Esophagus squamous epithelium (tissue), 5 donors: ENCODE measurements at regions not wholly inside any gene's neighbourhood (a gene's known extent, or its start where the extent isn't known, plus 50 kb on each side); places are given as distances from the start of the nearest gene placed in this dataset.

ENCODE experiments used
- DNase-seq: peaks from one replicate; lab custom pipeline; 2025; lab: John Stamatoyannopoulos, UW
- H3K27ac ChIP-seq, 4 donors: fragments of 200-600 bp; sonication (generic); one replicate each; pipeline ENCODE4 v1.5.1; 2016 to 2019; ENCODE audit warnings: mild to moderate bottlenecking in 1 of 4
- H3K27me3 ChIP-seq, 4 donors: fragments of 200-600 bp; sonication (generic); 1 replicate in 3 of 4; 2 replicates in 1 of 4; pipeline versions ENCODE4 v1.5.1 to v1.6.0; 2017 to 2021; ENCODE audit warnings: antibody characterized with exemption in 1 of 4
- H3K36me3 ChIP-seq, 3 donors: fragments of 200-600 bp; sonication (generic); one replicate each; pipeline ENCODE4 v1.5.1; 2016 to 2019
- H3K4me1 ChIP-seq, 3 donors: fragments of 200-600 bp; sonication (generic); one replicate each; pipeline ENCODE4 v1.5.1; 2017 to 2019
- H3K4me3 ChIP-seq, 4 donors: fragments of 200-600 bp; sonication (generic); 1 replicate in 3 of 4; 2 replicates in 1 of 4; pipeline ENCODE4 v1.5.1; 2016 to 2019; ENCODE audit warnings: mild to moderate bottlenecking in 2 of 4, moderate library complexity in 1 of 4
- H3K9me3 ChIP-seq, 3 donors: fragments of 200-600 bp; sonication (generic); one replicate each; pipeline ENCODE4 v1.5.1; 2016 to 2019
- POLR2A ChIP-seq, 4 donors: fragments of 450-650 bp; IDR thresholded peaks; one replicate each; pipeline ENCODE4 v1.6.1; 2017; ENCODE audit warnings: antibody characterized with exemption in 4 of 4, mild to moderate bottlenecking in 4 of 4, moderate library complexity in 3 of 4
- WGBS, 2 donors: methylation state at CpG; one replicate each; pipeline ENCODE4 v1.1.5; 2018; 5-methylcytosine and 5-hydroxymethylcytosine counted together
- intact Hi-C: fragments of 100-400 bp; cut with DNase I; formaldehyde crosslinking; loops from one replicate; pipeline ENCODE4 v1.15.0; 2022
- TF ChIP-seq, protein P1 (sequence below), 6 experiments: fragments of 450-650 bp in 4 of 6; fragments of 200-600 bp in 2 of 6; sonication (generic) in 2 of 6; IDR thresholded peaks; one replicate each; pipeline ENCODE4 v1.5.1; 2016 to 2019; ENCODE audit warnings: antibody characterized with exemption in 6 of 6, mild to moderate bottlenecking in 4 of 6, moderate library complexity in 4 of 6
- donor health status: DM: yes; HTN: yes; CAD: no.

DNA sequence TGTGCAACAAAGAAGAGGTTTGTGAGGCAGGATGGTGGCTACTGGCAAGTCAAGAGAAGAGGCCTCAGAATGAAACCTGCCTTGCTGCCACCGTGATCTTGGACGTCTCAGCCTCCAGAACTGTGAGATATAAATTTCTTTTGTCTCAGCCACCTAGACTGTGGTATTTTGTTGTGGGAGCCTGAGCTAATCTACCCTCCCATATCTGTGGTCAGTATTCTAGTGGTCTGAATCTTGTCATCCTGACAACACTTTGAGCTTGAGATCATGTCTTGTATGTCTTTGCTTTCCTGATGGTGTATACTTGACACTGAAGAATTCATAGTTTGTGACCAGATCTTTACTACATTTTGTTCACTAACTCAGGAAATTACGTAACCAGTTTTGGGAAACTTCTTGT, 240.6 kb upstream of the GOLIM4 start:
- no peak overlapping the region for H3K27ac ChIP-seq
- H3K27me3 ChIP-seq = no peaks in the 10 kb centered on the region
- no peaks in the 10 kb centered on the region for H3K9me3 ChIP-seq
- TF ChIP-seq POLR2A (IDR thresholded peaks at IDR 0.05) = no peak
- TF ChIP-seq, protein P1, sequence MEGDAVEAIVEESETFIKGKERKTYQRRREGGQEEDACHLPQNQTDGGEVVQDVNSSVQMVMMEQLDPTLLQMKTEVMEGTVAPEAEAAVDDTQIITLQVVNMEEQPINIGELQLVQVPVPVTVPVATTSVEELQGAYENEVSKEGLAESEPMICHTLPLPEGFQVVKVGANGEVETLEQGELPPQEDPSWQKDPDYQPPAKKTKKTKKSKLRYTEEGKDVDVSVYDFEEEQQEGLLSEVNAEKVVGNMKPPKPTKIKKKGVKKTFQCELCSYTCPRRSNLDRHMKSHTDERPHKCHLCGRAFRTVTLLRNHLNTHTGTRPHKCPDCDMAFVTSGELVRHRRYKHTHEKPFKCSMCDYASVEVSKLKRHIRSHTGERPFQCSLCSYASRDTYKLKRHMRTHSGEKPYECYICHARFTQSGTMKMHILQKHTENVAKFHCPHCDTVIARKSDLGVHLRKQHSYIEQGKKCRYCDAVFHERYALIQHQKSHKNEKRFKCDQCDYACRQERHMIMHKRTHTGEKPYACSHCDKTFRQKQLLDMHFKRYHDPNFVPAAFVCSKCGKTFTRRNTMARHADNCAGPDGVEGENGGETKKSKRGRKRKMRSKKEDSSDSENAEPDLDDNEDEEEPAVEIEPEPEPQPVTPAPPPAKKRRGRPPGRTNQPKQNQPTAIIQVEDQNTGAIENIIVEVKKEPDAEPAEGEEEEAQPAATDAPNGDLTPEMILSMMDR (IDR thresholded peaks at IDR 0.05) = no peak
- no peak overlapping the region for H3K4me3 ChIP-seq
- no peak for DNase-seq
- H3K36me3 ChIP-seq = no peaks in the 10 kb centered on the region
- 51 to 71% methylated on average over 3 of the region's 3 CpGs for WGBS, 2 donors
- no peaks in the 10 kb centered on the region for H3K4me1 ChIP-seq
- intact Hi-C loops = no loop called here

DNA sequence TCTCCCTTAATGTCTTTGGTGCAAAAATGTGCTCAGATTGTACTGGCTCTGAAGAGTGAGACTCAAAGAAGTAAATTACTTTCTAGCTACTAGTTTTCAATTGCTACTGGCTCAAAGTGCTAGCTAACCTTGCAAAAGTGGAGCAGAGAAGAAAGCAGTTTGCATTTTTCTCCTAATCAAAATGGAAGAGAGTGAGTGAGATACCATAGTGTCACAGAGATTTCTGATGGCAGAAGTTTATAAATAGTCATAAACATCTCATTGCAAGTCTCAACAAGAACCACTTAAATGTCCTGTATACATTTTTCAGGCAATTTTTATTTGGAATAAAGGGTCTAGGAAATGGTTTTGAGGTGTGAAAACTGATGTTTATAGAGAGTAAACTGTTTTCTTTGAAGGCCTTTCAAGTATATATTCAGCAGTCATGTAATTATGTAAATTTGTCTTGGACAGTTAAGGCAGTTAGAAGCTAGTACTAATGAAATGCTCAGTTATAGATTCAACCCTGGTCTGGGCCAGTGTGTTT, 237.7 kb upstream of the GOLIM4 start:
- H3K4me3 ChIP-seq = no peak overlapping the region
- no peak for DNase-seq
- no peaks in the 10 kb centered on the region for H3K27me3 ChIP-seq
- intact Hi-C loops = no loop called here
- TF ChIP-seq, protein P1 (IDR thresholded peaks at IDR 0.05) = no peak
- no peak for TF ChIP-seq POLR2A (IDR thresholded peaks at IDR 0.05)
- no peaks in the 10 kb centered on the region for H3K4me1 ChIP-seq
- no peak overlapping the region for H3K27ac ChIP-seq
- H3K36me3 ChIP-seq = no peaks in the 10 kb centered on the region
- H3K9me3 ChIP-seq = no peaks in the 10 kb centered on the region

DNA sequence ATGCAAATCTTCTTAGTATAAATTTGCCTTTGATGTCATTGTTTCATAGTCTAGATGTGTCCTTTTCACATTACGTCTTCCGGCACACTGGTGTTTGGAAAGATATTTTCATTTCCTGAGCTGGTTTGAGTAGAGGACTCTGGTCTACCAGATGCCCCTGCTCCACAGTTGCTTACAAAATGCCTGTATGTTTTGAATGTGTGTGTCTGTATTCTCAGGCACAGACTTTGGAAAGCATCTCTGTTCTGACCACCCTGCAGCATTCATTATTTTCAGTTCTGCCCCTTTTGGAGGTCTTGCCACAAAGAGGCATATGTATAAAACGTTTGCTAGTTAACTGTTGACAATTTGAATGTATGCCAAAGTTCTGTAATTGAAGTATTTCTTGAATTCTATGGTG, 236.0 kb upstream of the GOLIM4 start:
- Histone ChIP-seq H3K4me1 (no peaks in the 10 kb centered on the region), H3K27ac (no peak overlapping the region), H3K4me3 (no peak overlapping the region), H3K36me3 (no peaks in the 10 kb centered on the region), H3K27me3 (no peaks in the 10 kb centered on the region), H3K9me3 (no peaks in the 10 kb centered on the region)
- intact Hi-C loops = no loop called here
- 52 to 58% methylated on average over 3 of the region's 3 CpGs for WGBS, 2 donors
- no peak for TF ChIP-seq POLR2A (IDR thresholded peaks at IDR 0.05)
- TF ChIP-seq, protein P1 (IDR thresholded peaks at IDR 0.05) = no peak
- DNase-seq = no peak

DNA sequence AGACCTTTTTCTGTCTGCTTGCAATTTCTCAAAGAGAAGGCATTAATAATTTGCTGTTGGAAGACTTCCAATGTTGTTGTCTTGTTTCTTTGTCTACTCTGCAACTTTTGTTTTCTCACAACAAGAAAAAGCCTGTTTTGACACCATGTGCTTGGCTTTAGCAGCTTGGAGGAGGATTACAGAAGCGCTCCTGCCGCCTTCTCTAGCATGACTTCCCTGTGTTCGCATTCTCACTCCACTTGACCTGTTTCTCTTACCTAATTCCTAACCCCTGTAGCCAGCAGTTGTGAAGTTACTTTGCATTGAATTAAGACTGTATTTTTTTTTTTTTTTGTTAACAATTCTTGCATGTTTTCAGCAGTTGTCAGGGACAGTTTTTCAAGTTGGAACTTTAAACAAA, 235.3 kb upstream of the GOLIM4 start:
- H3K9me3 ChIP-seq = no peaks in the 10 kb centered on the region
- no peaks in the 10 kb centered on the region for H3K27me3 ChIP-seq
- no peak overlapping the region for H3K4me3 ChIP-seq
- H3K4me1 ChIP-seq = no peaks in the 10 kb centered on the region
- H3K36me3 ChIP-seq = no peaks in the 10 kb centered on the region
- WGBS, 2 donors = 87 to 90% methylated on average over 3 of the region's 3 CpGs
- H3K27ac ChIP-seq = no peak overlapping the region
- no peak for DNase-seq
- no peak for TF ChIP-seq POLR2A (IDR thresholded peaks at IDR 0.05)
- TF ChIP-seq, protein P1 (IDR thresholded peaks at IDR 0.05) = no peak
- intact Hi-C loops = no loop called here

DNA sequence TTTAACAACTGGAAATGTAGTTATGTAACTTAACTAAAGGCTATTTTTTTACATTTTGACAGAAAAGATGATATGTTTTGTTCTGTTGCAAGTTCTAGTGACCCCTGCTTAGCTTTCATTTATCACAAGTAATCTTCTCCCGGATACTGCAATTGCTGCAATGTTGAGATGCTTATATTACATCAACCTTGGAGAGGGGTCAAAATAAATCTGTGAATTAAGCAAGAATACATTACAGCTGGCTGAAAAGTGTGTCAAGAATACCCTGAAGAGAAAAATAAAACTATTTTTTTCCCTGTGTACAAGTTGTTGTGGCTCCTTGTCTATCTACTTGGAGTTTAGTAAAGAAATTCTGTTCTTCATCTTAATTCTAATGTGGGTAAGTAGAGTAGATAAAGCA, 232.1 kb upstream of the GOLIM4 start:
- no peaks in the 10 kb centered on the region for H3K36me3 ChIP-seq
- 41 to 48% methylated on average over 1 of the region's 1 CpG for WGBS, 2 donors
- H3K4me1 ChIP-seq = no peaks in the 10 kb centered on the region
- H3K27me3 ChIP-seq = no peaks in the 10 kb centered on the region
- H3K27ac ChIP-seq = no peak overlapping the region
- no peak for DNase-seq
- TF ChIP-seq, protein P1 (IDR thresholded peaks at IDR 0.05) = no peak
- TF ChIP-seq POLR2A (IDR thresholded peaks at IDR 0.05) = no peak
- no peaks in the 10 kb centered on the region for H3K9me3 ChIP-seq
- intact Hi-C loops = no loop called here
- H3K4me3 ChIP-seq = no peak overlapping the region
